Body of pancreas (tissue), 4 donors: ENCODE measurements at regions not wholly inside any gene's neighbourhood (a gene's known extent, or its start where the extent isn't known, plus 50 kb on each side); places are given as distances from the start of the nearest gene placed in this dataset.

Experiments used
- ATAC-seq: fragments of 150-250 bp; one replicate; pipeline ENCODE4 v1.9.1; 2016
- DNase-seq, 4 donors: peaks; one replicate each; pipeline ENCODE4 v3.0.0-alpha.2; 2019
- H3K27ac ChIP-seq, 4 donors: fragments of 200-600 bp; sonication (generic); 1 replicate in 3 of 4; 2 replicates in 1 of 4; pipeline versions ENCODE4 v1.5.1 to v1.6.1; 2016 to 2019; ENCODE audit warnings: mild to moderate bottlenecking in 1 of 4, mixed read lengths in 1 of 4, moderate library complexity in 1 of 4
- H3K27me3 ChIP-seq, 2 donors: fragments of 200-600 bp; sonication (generic); one replicate each; pipeline ENCODE4 v1.6.0; 2016; ENCODE audit warnings: mild to moderate bottlenecking in 1 of 2
- H3K36me3 ChIP-seq, 2 donors: fragments of 200-600 bp; sonication (generic); replicated peaks in 1 of 2; 2 replicates each; pipeline ENCODE4 v1.5.1; 2016; ENCODE audit warnings: low read depth in 2 of 2; ENCODE audit not compliant: insufficient read depth in 1 of 2
- H3K4me1 ChIP-seq: fragments of 200-600 bp; sonication (generic); one replicate; pipeline ENCODE4 v1.6.0; 2016
- H3K4me3 ChIP-seq, 2 donors: fragments of 200-600 bp; sonication (generic); 1 replicate in 1 of 2; 2 replicates in 1 of 2; pipeline ENCODE4 v1.5.1; 2016 to 2019
- H3K9me3 ChIP-seq, 3 donors: fragments of 200-600 bp; sonication (generic); 1 replicate in 2 of 3; 2 replicates in 1 of 3; pipeline ENCODE4 v1.5.1; 2016
- CTCF ChIP-seq, 7 experiments: fragments of 450-650 bp in 4 of 7; fragments of 200-600 bp in 3 of 7; sonication (generic) in 3 of 7; IDR thresholded peaks; one replicate each; pipeline ENCODE4 v1.5.1; 2016 to 2019; ENCODE audit warnings: antibody characterized with exemption in 7 of 7
- POLR2A ChIP-seq, 3 donors: fragments of 450-650 bp; IDR thresholded peaks; one replicate each; pipeline ENCODE4 v1.6.1; 2016; ENCODE audit warnings: antibody characterized with exemption in 3 of 3, mild to moderate bottlenecking in 2 of 3
- WGBS, 2 donors: methylation state at CpG; one replicate each; pipeline ENCODE4 v1.1.5; 2017; 5-methylcytosine and 5-hydroxymethylcytosine counted together
- intact Hi-C: fragments of 100-400 bp; cut with DNase I; formaldehyde crosslinking; loops from one replicate; pipeline ENCODE4 v1.15.1; 2023

GRCh38 chr1:76705560-76705959 lies 161.7 kb upstream of the ST6GALNAC5 start:
- no peak for DNase-seq
- H3K36me3 ChIP-seq = no peaks in the 10 kb centered on the region
- H3K4me1 ChIP-seq = no peaks in the 10 kb centered on the region
- no peak overlapping the region for H3K4me3 ChIP-seq
- intact Hi-C loops = no loop called here
- H3K27me3 ChIP-seq = no peaks in the 10 kb centered on the region
- WGBS, 2 donors = 45 to 54% methylated on average over 4 of the region's 4 CpGs
- no peaks in the 10 kb centered on the region for H3K9me3 ChIP-seq
- ATAC-seq = no peak
- no peak overlapping the region for H3K27ac ChIP-seq
- TF ChIP-seq CTCF (IDR thresholded peaks at IDR 0.05) = no peak
- TF ChIP-seq POLR2A (IDR thresholded peaks at IDR 0.05) = no peak

- TF ChIP-seq POLR2A (IDR thresholded peaks at IDR 0.05) = no peak
- no peak for TF ChIP-seq CTCF (IDR thresholded peaks at IDR 0.05)
- intact Hi-C loops = no loop called here
- H3K27me3 ChIP-seq = no peaks in the 10 kb centered on the region
- H3K36me3 ChIP-seq = no peaks in the 10 kb centered on the region
- H3K27ac ChIP-seq = no peak overlapping the region
- ATAC-seq (no peak), DNase-seq (no peak)
- H3K9me3 ChIP-seq = no peaks in the 10 kb centered on the region
- H3K4me3 ChIP-seq = no peak overlapping the region
- WGBS, 2 donors = 71 to 79% methylated on average over 2 of the region's 2 CpGs
- no peaks in the 10 kb centered on the region for H3K4me1 ChIP-seq
These were observed 153.7 kb upstream of the ST6GALNAC5 start for GRCh38 chr1:76713535-76713934.

- H3K27me3 ChIP-seq = no peaks in the 10 kb centered on the region
- 73 to 77% methylated on average over 1 of the region's 1 CpG for whole genome bisulfite sequencing, 2 donors
- ATAC-seq (no peak), DNase-seq (no peak)
- H3K4me3 ChIP-seq = no peak overlapping the region
- intact Hi-C loops = no loop called here
- H3K9me3 ChIP-seq = no peaks in the 10 kb centered on the region
- no peaks in the 10 kb centered on the region for H3K36me3 ChIP-seq
- H3K4me1 ChIP-seq = no peaks in the 10 kb centered on the region
- H3K27ac ChIP-seq = no peak overlapping the region
- TF ChIP-seq CTCF (IDR thresholded peaks at IDR 0.05) = no peak
- TF ChIP-seq POLR2A (IDR thresholded peaks at IDR 0.05) = no peak
These were observed 151.8 kb upstream of the ST6GALNAC5 start for GRCh38 chr1:76715474-76715873.

- Histone ChIP-seq H3K4me3 (no peak overlapping the region), H3K4me1 (no peaks in the 10 kb centered on the region), H3K27ac (no peak overlapping the region), H3K27me3 (no peaks in the 10 kb centered on the region), H3K9me3 (no peaks in the 10 kb centered on the region), H3K36me3 (no peaks in the 10 kb centered on the region)
- no peak for TF ChIP-seq POLR2A (IDR thresholded peaks at IDR 0.05)
- TF ChIP-seq CTCF (IDR thresholded peaks at IDR 0.05) = no peak
- DNase-seq (no peak), ATAC-seq (no peak)
- intact Hi-C loops = no loop called here
These were observed 143.3 kb upstream of the ST6GALNAC5 start for GRCh38 chr1:76723949-76724348.

GRCh38 chr1:76724816-76725215 lies 142.5 kb upstream of the ST6GALNAC5 start:
- Histone ChIP-seq H3K9me3 (no peaks in the 10 kb centered on the region), H3K4me1 (no peaks in the 10 kb centered on the region), H3K27me3 (no peaks in the 10 kb centered on the region), H3K36me3 (no peaks in the 10 kb centered on the region), H3K27ac (no peak overlapping the region), H3K4me3 (no peak overlapping the region)
- TF ChIP-seq CTCF (IDR thresholded peaks at IDR 0.05) = no peak
- no peak for TF ChIP-seq POLR2A (IDR thresholded peaks at IDR 0.05)
- no peak for DNase-seq
- no peak for ATAC-seq
- 80 to 84% methylated on average over 3 of the region's 3 CpGs for WGBS, 2 donors
- intact Hi-C loops = no loop called here
